ENCODE measurements at regions not wholly inside any gene's neighbourhood (a gene's known extent, or its start where the extent isn't known, plus 50 kb on each side); places are given as distances from the start of the nearest gene placed in this dataset.
"Not testable (repeated sequence)": the region's sequence is repeated elsewhere in the genome, so short reads cannot be mapped to it uniquely, and the experiment has no call there.

- DNase-seq (ENCODE audit: low read depth), result peak; percentile 77
These were observed 75.5 kb upstream of the CLDN5 start for GRCh38 chr22:19599626-19600243.

- DNase-seq (ENCODE audit: low read depth), result not testable (repeated sequence)
These were observed 79.1 kb upstream of the CLDN5 start for GRCh38 chr22:19603346-19603745.

DNA sequence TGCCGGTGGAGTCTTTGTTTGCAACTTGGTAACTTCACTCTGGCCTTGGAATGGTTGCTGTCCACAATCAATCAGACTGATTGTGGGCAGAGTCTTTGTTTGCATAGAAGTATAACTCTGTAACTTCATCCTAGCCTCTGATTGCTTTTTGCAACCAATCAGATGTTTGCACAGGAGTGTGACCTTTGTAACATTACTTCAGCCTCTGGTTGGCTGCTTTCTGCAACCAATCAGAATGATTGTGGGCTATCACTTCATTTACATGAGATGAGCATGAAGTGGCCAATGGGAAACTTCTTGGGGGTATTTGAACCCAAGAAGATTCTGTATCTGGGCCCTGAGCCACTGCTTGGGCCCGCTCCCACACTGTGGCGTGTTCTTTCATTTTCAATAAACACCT, 79.6 kb upstream of the CLDN5 start:
- no peak for DNase-seq (ENCODE audit: low read depth)

GRCh38 chr22:19604711-19605268, 80.6 kb upstream of the CLDN5 start:
- no peak for DNase-seq (ENCODE audit: low read depth)

GRCh38 chr22:19605508-19606331, 81.5 kb upstream of the CLDN5 start:
- peak; percentile 30 for DNase-seq (ENCODE audit: low read depth)

DNA sequence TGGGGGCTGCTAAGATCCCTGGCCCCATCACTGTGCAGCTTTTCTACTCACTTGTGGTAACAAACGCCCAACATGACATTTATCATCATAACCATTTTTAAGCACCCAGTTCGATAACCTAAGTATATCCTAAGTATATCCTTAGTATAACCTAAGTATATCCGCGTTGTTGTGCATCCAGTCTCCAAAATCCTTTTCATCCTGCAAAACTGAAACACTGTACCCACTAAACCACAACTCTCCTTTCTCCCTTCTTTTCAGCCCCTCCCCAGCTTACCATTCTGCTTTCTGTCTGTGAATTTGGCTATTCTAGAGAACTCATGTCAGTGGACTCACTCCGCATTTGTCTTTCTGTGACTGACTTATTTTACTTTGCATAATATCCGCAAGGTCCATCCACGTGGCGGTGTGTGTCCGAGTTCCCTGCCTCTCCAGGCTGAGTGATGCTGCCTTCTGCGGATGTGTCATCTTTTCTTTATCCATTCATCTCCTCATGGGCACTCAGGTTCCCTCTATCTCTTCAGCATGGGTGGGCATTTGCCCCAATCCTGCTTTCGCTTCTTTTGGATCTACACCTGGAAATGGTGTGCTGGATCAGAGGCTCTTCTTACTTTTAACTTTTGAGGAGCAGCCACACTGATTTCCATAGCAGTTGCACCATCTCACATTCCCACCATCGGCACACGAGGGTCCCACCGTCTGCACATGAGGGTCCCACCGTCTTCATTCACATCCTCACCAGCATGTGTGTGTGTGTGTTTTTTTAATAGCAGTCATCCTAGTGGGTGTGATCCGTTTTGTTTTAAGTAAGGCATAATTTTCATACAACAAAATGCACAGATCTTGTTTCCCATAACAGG, 82.4 kb upstream of the CLDN5 start:
- DNase-seq (ENCODE audit: low read depth), result no peak

GRCh38 chr22:19607192-19608002, 83.2 kb upstream of the CLDN5 start:
- no peak for DNase-seq (ENCODE audit: low read depth)

DNA sequence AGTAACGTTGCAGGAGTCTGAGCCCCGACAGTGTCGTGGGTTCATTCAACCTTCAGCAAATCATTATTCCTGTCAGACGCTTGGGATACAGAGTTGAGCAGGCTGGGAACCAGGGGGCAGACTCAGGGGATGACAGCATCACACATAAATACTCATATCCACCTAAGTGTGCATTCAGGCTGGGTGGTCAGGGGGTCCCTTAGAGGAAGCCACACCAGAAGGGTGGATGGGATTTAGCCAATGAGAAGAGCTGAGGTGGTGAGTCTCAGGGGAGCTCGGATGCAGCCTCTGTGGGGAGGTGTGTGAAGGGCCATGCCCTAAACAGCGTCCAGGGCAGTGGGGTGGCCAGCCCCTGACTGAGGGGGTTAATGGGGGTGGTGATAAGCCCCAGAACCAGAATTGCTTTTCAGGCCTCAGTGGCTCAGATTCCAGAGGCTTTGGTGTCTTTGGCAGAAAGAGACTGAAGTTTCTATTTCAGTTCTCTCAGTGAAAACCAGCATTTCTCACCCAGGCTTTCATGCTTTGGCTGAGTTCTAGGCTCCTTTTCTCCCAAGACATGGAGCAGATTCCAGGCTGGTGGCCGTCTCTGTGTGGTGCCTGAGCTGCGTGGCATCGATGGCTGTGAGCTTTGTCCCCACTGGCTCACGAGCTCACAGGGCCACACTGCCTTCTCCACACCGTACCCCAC, 83.9 kb upstream of the CLDN5 start:
- DNase-seq (ENCODE audit: low read depth), result no peak

DNA sequence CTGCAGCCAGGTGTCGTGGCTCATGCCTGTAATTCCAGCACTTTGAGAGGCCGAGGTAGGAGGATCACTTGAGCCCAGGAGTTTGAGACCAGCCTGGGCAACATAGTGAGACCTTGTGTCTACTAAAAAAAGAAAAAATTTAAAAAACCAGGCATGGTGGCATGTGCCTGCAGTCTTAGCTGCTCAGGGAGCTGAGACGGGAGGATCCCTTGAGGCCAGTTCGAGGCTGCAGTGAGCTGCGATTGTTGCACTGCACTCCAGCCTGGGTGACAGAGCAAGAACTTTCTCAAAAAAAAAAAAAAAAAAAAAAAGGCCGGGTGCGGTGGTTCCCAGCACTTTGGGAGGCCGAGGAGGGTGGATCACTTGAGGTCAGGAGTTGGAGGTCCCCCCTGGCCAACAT, 85.5 kb upstream of the CLDN5 start:
- DNase-seq (ENCODE audit: low read depth), result not testable (repeated sequence)

DNA sequence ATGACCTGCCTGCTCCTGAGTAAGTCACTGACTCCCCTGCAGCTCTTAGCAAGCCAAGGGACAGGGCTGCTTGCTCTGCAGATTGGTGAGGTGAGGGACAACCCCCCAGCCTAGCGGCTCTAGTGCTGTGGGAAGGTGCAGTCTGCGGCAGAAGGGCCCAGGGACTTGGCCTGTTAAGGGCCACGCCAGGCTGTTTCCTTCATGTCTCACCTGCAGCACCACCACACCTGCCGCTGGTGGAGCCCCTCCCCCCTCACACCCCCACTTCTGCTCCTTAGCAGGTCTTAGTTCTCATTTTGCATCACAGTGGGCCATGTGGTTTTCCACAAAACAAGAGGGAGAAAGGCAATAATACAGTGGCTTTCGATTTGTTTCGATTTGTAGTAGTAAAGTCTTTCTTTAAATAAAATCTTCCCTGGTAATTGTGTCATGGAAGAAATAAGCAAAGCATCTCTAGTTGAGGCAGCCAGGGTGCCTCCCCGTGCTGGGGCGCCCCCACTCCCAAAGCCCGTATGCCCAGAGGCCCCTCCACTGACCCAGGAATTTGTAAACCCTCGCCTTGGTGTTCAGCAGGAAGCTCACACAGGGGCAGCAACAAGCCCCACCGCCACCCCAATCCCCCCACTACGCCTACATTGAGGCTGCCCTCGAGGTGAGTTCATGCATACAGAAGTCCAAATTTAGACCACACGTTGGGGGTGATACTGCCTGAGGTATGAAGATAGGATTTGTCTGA, 86.5 kb upstream of the CLDN5 start:
- DNase-seq (ENCODE audit: low read depth), result no peak

- no peak for DNase-seq (ENCODE audit: low read depth)
These were observed 87.4 kb upstream of the CLDN5 start for GRCh38 chr22:19611590-19611989.

DNA sequence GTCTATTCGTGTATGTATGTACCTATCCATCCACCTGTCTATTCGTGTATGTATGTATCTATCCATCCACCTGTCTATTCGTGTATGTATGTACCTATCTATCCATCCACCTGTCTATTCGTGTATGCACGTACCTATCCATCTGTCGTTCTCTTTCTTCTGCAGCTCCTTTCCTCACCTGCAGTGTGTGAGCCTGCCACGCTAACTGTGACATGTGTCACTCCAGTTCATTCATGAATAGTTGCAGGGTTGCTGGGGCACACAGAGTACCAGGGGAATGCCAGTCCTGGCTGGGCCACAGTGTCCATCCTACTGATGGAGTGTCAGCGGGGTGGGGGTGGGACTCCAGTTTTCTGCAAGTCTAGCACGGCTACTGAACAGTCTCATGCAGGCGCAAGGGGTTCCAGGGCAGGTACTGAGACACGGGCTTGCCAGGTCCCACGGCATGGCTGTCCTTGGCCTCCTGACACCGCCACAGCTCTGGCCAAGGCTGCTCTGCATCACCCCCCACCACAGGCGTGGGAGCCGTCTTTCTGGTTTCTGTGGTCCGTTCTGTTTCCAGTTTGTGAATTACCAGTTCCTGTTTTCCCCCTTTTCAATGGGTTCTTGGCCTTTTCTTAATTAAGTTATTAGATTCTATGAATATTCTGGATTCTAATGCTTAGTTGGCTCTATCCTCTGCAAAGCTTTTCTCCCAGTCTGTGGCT, 88.8 kb upstream of the CLDN5 start:
- no peak for DNase-seq (ENCODE audit: low read depth)

DNA sequence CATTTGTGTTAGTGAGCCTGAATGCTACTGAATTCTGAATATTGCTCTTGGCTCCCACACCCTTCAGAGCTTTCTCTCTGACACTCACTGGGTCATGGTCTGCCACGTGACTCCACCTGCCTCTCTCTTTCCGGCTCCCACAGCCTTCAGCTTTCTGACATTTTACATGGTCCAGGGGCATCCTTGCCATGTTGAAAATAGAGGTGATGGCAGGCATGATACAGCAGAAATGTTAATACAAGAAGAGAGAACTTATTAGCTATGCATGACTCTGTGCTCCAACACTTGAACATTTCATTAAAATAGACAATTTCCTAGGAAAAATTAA, 90.3 kb upstream of the CLDN5 start:
- no peak for DNase-seq (ENCODE audit: low read depth)

- no peak for DNase-seq (ENCODE audit: low read depth)
These were observed 90.8 kb upstream of the CLDN5 start for GRCh38 chr22:19615001-19615461.

DNA sequence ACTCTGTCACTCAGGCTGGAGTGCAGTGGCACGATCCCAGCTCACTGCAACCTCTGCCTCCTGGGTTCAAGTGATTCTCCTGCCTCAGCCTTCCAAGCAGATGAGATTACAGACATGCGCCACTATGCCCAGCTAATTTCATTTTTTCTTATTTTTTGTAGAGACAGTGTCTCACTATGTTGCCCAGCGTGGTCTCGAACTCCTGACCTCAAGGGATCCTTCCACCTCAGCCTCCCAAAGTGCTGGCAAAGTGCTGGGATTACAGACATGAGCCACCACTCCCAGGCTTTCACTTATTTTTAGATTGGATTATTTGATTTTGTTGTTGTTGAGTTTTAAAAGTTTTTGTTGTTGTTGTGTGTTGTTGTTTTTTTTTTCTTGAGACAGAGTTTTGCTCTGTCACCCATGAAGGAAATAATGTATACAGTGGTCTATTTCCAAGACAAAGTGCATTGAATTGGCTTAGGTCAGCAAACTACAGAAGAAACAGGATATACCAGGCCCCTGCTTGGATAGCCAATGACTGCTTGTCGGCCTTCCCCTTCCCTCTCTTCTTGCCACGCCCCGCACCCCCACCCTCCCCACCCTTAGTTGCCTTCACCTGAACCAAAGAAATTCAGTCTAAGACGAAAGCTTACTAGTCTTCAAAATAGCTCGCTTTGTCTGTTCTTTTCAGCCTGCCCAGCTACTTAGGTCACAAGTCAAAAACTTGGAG, 91.8 kb upstream of the CLDN5 start:
- no peak for DNase-seq (ENCODE audit: low read depth)

GRCh38 chr22:19619144-19620009, 94.9 kb upstream of the SEPTIN5 start:
- DNase-seq (ENCODE audit: low read depth), result peak; percentile 20

DNA sequence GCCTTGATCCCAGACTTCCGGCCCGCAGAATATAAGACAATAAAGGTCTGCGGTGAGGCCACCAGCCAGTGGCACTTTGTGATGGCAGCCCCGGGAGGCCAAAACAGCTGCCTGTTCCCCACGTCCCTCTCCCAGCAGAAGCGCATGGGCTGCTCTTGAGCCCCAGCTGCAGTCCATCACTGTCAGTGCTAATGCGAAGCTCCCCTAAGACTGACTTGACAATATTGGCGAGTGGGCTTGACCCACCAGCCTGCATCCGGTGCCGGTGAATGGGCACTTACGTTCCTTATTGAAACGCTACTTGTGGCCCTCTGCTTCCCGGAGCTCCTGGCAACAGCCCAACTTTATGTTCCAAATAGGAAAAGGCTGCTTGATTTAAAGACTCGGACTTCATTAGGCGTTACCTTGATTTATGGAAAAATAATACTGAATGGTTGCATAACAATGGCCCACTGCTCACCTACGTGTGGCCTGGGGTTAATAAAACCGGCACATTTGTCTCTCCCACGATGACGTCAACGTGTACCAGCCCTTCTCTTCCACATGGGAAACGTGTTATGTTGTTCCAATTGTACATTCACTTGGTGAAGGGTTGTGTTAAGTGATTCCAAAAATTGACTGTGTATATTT, 93.4 kb upstream of the SEPTIN5 start:
- DNase-seq (ENCODE audit: low read depth), result no peak

All from LHCN-M2 (cell line).